ENCODE measurements at regions not wholly inside any gene's neighbourhood (a gene's known extent, or its start where the extent isn't known, plus 50 kb on each side); places are given as distances from the start of the nearest gene placed in this dataset.

GRCh38 chr13:34640993-34641330 lies 301.1 kb upstream of the NBEA start:
- Histone ChIP-seq H3K79me2 (ENCODE audit: insufficient read depth, low read depth) (no peaks in the 10 kb centered on the region), H3K4me1 (ENCODE audit: low read depth, poor library complexity, severe bottlenecking) (no peaks in the 10 kb centered on the region), H3K4me3 (IDR thresholded peaks at IDR 0.05; ENCODE audit: insufficient read depth, low read depth, low read length) (no peak overlapping the region), H3K9ac (no peak overlapping the region), H2AFZ (ENCODE audit: low read depth) (no peak overlapping the region), H3K4me2 (no peak overlapping the region), H3K27ac (no peak overlapping the region), H3K27me3 (ENCODE audit: insufficient read depth, low read depth) (no peaks in the 10 kb centered on the region), H4K20me1 (ENCODE audit: insufficient read depth) (no peaks in the 10 kb centered on the region), H3K36me3 (ENCODE audit: insufficient read depth) (no peaks in the 10 kb centered on the region)
- no peak for TF ChIP-seq CTCF (conservative IDR thresholded peaks at IDR 0.05; ENCODE audit: low read depth, low read length)

- H3K4me1 ChIP-seq (ENCODE audit: low read depth, poor library complexity, severe bottlenecking), result no peaks in the 10 kb centered on the region
- no peaks in the 10 kb centered on the region for H3K36me3 ChIP-seq (ENCODE audit: insufficient read depth)
- no peak overlapping the region for H2AFZ ChIP-seq (ENCODE audit: low read depth)
- H3K27me3 ChIP-seq (ENCODE audit: insufficient read depth, low read depth), result no peaks in the 10 kb centered on the region
- TF ChIP-seq CTCF (conservative IDR thresholded peaks at IDR 0.05; ENCODE audit: low read depth, low read length), result no peak
- no peaks in the 10 kb centered on the region for H4K20me1 ChIP-seq (ENCODE audit: insufficient read depth)
- H3K4me2 ChIP-seq, result no peak overlapping the region
- no peaks in the 10 kb centered on the region for H3K79me2 ChIP-seq (ENCODE audit: insufficient read depth, low read depth)
- no peak overlapping the region for H3K27ac ChIP-seq
- no peak overlapping the region for H3K9ac ChIP-seq
- no peak overlapping the region for H3K4me3 ChIP-seq (IDR thresholded peaks at IDR 0.05; ENCODE audit: insufficient read depth, low read depth, low read length)
Measured at GRCh38 chr13:34647379-34648150, 294.5 kb upstream of the NBEA start.

GRCh38 chr13:34654203-34654602 lies 287.9 kb upstream of the NBEA start:
- Histone ChIP-seq H2AFZ (ENCODE audit: low read depth) (no peak overlapping the region), H3K4me3 (IDR thresholded peaks at IDR 0.05; ENCODE audit: insufficient read depth, low read depth, low read length) (no peak overlapping the region), H3K4me1 (ENCODE audit: low read depth, poor library complexity, severe bottlenecking) (no peaks in the 10 kb centered on the region), H3K27ac (no peak overlapping the region), H3K27me3 (ENCODE audit: insufficient read depth, low read depth) (no peaks in the 10 kb centered on the region), H3K4me2 (no peak overlapping the region), H3K9ac (no peak overlapping the region), H3K79me2 (ENCODE audit: insufficient read depth, low read depth) (no peaks in the 10 kb centered on the region), H3K36me3 (ENCODE audit: insufficient read depth) (no peaks in the 10 kb centered on the region), H4K20me1 (ENCODE audit: insufficient read depth) (no peaks in the 10 kb centered on the region)
- TF ChIP-seq CTCF (conservative IDR thresholded peaks at IDR 0.05; ENCODE audit: low read depth, low read length), result no peak

- Histone ChIP-seq H3K79me2 (ENCODE audit: insufficient read depth, low read depth) (no peaks in the 10 kb centered on the region), H3K4me3 (IDR thresholded peaks at IDR 0.05; ENCODE audit: insufficient read depth, low read depth, low read length) (no peak overlapping the region), H3K9ac (no peak overlapping the region), H4K20me1 (ENCODE audit: insufficient read depth) (no peaks in the 10 kb centered on the region), H2AFZ (ENCODE audit: low read depth) (no peak overlapping the region), H3K4me2 (no peak overlapping the region), H3K27me3 (ENCODE audit: insufficient read depth, low read depth) (no peaks in the 10 kb centered on the region), H3K4me1 (ENCODE audit: low read depth, poor library complexity, severe bottlenecking) (no peaks in the 10 kb centered on the region), H3K27ac (no peak overlapping the region), H3K36me3 (ENCODE audit: insufficient read depth) (no peaks in the 10 kb centered on the region)
- TF ChIP-seq CTCF (conservative IDR thresholded peaks at IDR 0.05; ENCODE audit: low read depth, low read length), result no peak
Measured at GRCh38 chr13:34654647-34655046, 287.4 kb upstream of the NBEA start.

Measured in KMS-11 (cell line).